ENCODE measurements at regions not wholly inside any gene's neighbourhood (a gene's known extent, or its start where the extent isn't known, plus 50 kb on each side); places are given as distances from the start of the nearest gene placed in this dataset.

GRCh38 chr12:113650476-113650875 lies 178.8 kb upstream of the LHX5 start:
- TF ChIP-seq CTCF (IDR thresholded peaks at IDR 0.05), result no peak
- TF ChIP-seq HDAC2 (IDR thresholded peaks at IDR 0.05), result no peak
- TF ChIP-seq POLR2A (IDR thresholded peaks at IDR 0.05; ENCODE audit: low read length), result no peak
